GM12873 (cell line): ENCODE measurements at regions not wholly inside any gene's neighbourhood (a gene's known extent, or its start where the extent isn't known, plus 50 kb on each side); places are given as distances from the start of the nearest gene placed in this dataset.

Source experiments
- CTCF ChIP-seq: IDR thresholded peaks from 2 replicates; pipeline ENCODE4 v1.5.1; 2012; ENCODE audit warnings: low read depth, mild to moderate bottlenecking, moderate library complexity, low read length, control low read depth; ENCODE audit not compliant: insufficient read depth; ENCODE audit errors: missing control alignments

- TF ChIP-seq CTCF: no peak
These were observed 248.3 kb upstream of the VRK2 start for GRCh38 chr2:57798346-57798745.

- TF ChIP-seq CTCF: no peak
These were observed 244.4 kb upstream of the VRK2 start for GRCh38 chr2:57802243-57802642.

GRCh38 chr2:57804971-57805370 lies 241.6 kb upstream of the VRK2 start:
- TF ChIP-seq CTCF: no peak

- TF ChIP-seq CTCF: no peak
These were observed 240.1 kb upstream of the VRK2 start for GRCh38 chr2:57806449-57806968.

- no peak for TF ChIP-seq CTCF
These were observed 237.4 kb upstream of the VRK2 start for GRCh38 chr2:57809230-57809629.

GRCh38 chr2:57821088-57821487 lies 225.5 kb upstream of the VRK2 start:
- TF ChIP-seq CTCF: no peak

GRCh38 chr2:57828221-57828620 lies 218.4 kb upstream of the VRK2 start:
- no peak for TF ChIP-seq CTCF
